Neural progenitor cell (in vitro differentiated cells): ENCODE measurements at regions not wholly inside any gene's neighbourhood (a gene's known extent, or its start where the extent isn't known, plus 50 kb on each side); places are given as distances from the start of the nearest gene placed in this dataset.

Experiments
- EZH2 ChIP-seq: fragments of 200-600 bp; sonication (generic); IDR thresholded peaks from 2 replicates; pipeline ENCODE4 v1.6.1; 2017; ENCODE audit warnings: antibody characterized with exemption, mild to moderate bottlenecking, moderate library complexity
- EZH2phosphoT487 ChIP-seq: fragments of 200-600 bp; sonication (generic); IDR thresholded peaks from 2 replicates; pipeline ENCODE4 v1.6.1; 2017; ENCODE audit warnings: antibody characterized with exemption
- TF ChIP-seq, protein P1 (sequence below): fragments of 200-600 bp; sonication (generic); IDR thresholded peaks from 2 replicates; pipeline ENCODE4 v1.5.1; 2017; ENCODE audit warnings: antibody characterized with exemption, mild to moderate bottlenecking

DNA sequence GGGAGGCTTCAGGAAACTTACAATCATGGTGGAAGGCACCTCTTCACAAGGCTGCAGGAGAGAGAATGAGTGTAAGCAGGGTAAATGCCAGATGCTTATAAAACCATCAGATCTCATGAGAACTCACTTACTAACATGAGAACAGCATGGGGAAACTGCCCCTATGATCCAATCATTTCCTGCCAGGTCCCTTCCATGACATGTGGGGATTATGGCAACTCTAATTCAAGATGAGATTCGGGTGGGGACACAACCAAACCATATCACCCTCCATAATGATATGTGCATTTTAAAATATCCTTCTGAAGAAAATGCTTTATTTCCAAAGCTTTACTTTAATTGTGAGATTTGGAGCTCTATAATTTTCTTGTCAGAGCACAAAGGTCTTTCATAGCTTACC is 154.1 kb upstream of the CENPW start:
- TF ChIP-seq, protein P1, sequence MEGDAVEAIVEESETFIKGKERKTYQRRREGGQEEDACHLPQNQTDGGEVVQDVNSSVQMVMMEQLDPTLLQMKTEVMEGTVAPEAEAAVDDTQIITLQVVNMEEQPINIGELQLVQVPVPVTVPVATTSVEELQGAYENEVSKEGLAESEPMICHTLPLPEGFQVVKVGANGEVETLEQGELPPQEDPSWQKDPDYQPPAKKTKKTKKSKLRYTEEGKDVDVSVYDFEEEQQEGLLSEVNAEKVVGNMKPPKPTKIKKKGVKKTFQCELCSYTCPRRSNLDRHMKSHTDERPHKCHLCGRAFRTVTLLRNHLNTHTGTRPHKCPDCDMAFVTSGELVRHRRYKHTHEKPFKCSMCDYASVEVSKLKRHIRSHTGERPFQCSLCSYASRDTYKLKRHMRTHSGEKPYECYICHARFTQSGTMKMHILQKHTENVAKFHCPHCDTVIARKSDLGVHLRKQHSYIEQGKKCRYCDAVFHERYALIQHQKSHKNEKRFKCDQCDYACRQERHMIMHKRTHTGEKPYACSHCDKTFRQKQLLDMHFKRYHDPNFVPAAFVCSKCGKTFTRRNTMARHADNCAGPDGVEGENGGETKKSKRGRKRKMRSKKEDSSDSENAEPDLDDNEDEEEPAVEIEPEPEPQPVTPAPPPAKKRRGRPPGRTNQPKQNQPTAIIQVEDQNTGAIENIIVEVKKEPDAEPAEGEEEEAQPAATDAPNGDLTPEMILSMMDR = no peak
- no peak for TF ChIP-seq EZH2phosphoT487
- no peak for TF ChIP-seq EZH2
